ENCODE measurements at regions not wholly inside any gene's neighbourhood (a gene's known extent, or its start where the extent isn't known, plus 50 kb on each side); places are given as distances from the start of the nearest gene placed in this dataset.

DNA sequence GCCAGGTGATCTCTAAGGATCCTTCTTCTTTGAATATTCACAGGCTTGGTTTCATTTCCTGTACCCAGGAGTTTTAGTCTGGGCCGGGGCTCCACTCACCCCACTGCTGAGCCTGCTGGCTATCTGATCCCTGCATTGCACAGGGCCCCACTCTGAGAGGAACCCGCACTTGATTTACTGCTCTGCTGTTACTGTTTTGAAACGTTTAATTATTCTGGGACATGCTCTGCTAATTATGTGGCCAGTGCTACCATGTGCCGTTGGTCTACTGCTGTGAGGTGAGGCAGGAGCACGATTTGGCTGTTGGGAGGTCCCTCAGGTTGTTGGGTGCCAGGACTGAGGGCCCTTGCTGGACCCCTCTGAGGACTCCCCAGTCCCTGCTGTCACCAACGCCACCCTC, 108.7 kb upstream of the SIRPA start:
- TF ChIP-seq ZNF274 (IDR thresholded peaks at IDR 0.05; ENCODE audit: low read depth, low read length) (no peak), YY1 (IDR thresholded peaks at IDR 0.05; ENCODE audit: insufficient read depth, insufficient read length) (no peak)
